ENCODE measurements at regions not wholly inside any gene's neighbourhood (a gene's known extent, or its start where the extent isn't known, plus 50 kb on each side); places are given as distances from the start of the nearest gene placed in this dataset.
A peak's percentile ranks its signal among the peaks of the same experiment; 100 is the strongest.

- WGBS, 2 donors = 61 to 74% methylated on average over 2 of the region's 2 CpGs
- intact Hi-C loops (cut with DNase I; ENCODE audit: low total_unique reads) = no loop called here
- TF ChIP-seq CTCF (IDR thresholded peaks at IDR 0.05) (no peak), POLR2A (IDR thresholded peaks at IDR 0.05) (no peak)
- no peak for DNase-seq (ENCODE audit: low spot score in 2 of 2)
- no peak overlapping the region for H3K4me3 ChIP-seq (ENCODE audit: low read depth, poor library complexity, severe bottlenecking)
These were observed 178.8 kb upstream of the ANKRD30A start for GRCh38 chr10:36946598-36946997.

GRCh38 chr10:36943544-36943943 is 181.9 kb upstream of the ANKRD30A start:
- TF ChIP-seq CTCF (IDR thresholded peaks at IDR 0.05) = no peak
- TF ChIP-seq POLR2A (IDR thresholded peaks at IDR 0.05) = no peak
- 67 to 68% methylated on average over 12 of the region's 12 CpGs for WGBS, 2 donors
- no peak for DNase-seq (ENCODE audit: low spot score in 2 of 2)
- H3K4me3 ChIP-seq (ENCODE audit: low read depth, poor library complexity, severe bottlenecking) = no peak overlapping the region
- intact Hi-C loops (cut with DNase I; ENCODE audit: low total_unique reads) = no loop called here

DNA sequence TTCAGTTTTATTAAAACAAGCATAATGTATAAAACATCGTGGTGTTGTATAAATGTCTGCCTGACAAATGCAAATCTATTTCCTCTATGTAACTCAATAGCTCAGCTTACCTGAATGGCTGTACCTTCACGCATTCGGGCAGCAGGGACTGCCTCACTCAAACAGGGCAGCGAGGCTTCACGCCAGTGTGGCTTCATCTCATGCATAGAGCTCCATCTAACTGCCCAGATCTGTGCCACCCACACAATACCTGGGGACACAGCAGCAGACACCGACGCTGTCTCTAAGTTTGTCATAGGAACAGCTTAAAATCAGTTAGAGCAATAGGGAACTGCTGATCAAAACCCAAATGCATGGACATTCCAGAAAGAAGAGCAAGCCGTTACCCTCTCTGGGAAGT is 182.8 kb upstream of the ANKRD30A start:
- TF ChIP-seq POLR2A (IDR thresholded peaks at IDR 0.05) = no peak
- TF ChIP-seq CTCF (IDR thresholded peaks at IDR 0.05) = no peak
- H3K4me3 ChIP-seq (ENCODE audit: low read depth, poor library complexity, severe bottlenecking) = no peak overlapping the region
- no peak for DNase-seq (ENCODE audit: low spot score in 2 of 2)
- 81 to 86% methylated on average over 8 of the region's 8 CpGs for WGBS, 2 donors
- intact Hi-C loops (cut with DNase I; ENCODE audit: low total_unique reads) = no loop called here

DNA sequence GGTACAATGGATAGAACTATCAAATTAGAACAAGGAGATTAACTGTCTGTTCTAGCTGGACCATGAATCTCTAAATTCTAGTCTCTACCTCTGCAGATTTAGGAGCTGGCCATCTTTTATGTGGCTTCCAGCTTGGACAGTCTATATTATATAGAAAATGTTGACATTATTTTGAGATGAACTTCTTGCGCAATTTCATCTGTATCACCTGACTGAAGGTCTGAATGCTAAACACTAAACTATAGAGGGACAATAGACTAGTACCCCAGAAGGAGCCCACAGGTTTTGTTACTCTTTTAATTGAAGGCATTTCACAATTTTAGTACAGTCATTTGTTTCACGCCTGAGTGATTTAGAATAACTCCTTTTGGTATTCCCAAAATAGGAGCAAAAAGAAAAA is 222.4 kb upstream of the ANKRD30A start:
- WGBS, 2 donors = 43 to 90% methylated on average over 2 of the region's 2 CpGs
- TF ChIP-seq CTCF (IDR thresholded peaks at IDR 0.05) = no peak
- no peak for TF ChIP-seq POLR2A (IDR thresholded peaks at IDR 0.05)
- no peak overlapping the region for H3K4me3 ChIP-seq (ENCODE audit: low read depth, poor library complexity, severe bottlenecking)
- no peak for DNase-seq (ENCODE audit: low spot score in 2 of 2)
- intact Hi-C loops (cut with DNase I; ENCODE audit: low total_unique reads) = no loop called here

GRCh38 chr10:36899652-36900051 is 225.7 kb upstream of the ANKRD30A start:
- no peak overlapping the region for H3K4me3 ChIP-seq (ENCODE audit: low read depth, poor library complexity, severe bottlenecking)
- DNase-seq (ENCODE audit: low spot score in 2 of 2) = no peak
- intact Hi-C loops (cut with DNase I; ENCODE audit: low total_unique reads) = no loop called here
- TF ChIP-seq POLR2A (IDR thresholded peaks at IDR 0.05) = no peak
- no peak for TF ChIP-seq CTCF (IDR thresholded peaks at IDR 0.05)
- WGBS, 2 donors = 55 to 79% methylated on average over 5 of the region's 5 CpGs

DNA sequence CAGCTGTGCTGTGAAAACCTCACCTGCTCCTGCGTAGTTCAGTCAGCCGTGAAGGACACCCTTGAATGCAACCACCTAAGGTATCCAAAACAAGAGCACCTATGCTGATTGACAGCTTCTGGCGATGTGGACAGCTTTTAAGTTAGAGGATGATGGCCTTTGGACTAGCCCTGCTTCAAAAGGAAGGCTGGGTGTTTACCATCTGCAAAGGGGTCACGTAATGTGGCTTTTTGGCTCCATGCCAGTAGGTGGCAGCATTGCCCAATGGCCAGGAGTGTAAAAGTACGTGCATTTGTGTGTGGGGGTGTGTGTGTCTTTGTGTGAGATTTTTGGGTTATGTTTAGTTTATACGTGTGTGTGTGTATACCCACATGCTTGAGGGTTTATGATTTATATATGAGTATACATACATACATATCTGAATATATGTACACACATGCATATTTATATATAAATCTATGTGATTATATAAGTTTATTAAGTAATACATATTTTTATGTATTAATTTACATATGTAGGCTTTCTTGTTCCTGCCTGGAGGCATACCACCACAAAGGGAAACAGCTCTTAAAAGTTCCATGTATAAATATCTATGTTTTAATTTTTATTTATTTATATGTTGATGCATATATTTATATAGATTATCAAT is 236.3 kb upstream of the ANKRD30A start:
- TF ChIP-seq CTCF (IDR thresholded peaks at IDR 0.05) (peak in 1 of 3 donors; percentile 46), POLR2A (IDR thresholded peaks at IDR 0.05) (no peak)
- DNase-seq (ENCODE audit: low spot score in 2 of 2) = no peak
- H3K4me3 ChIP-seq (ENCODE audit: low read depth, poor library complexity, severe bottlenecking) = no peak overlapping the region
- 31 to 37% methylated on average over 6 of the region's 6 CpGs for WGBS, 2 donors
- intact Hi-C loops (cut with DNase I; ENCODE audit: low total_unique reads) = no loop called here

All from lower leg skin (tissue), 4 donors.